ENCODE measurements at regions not wholly inside any gene's neighbourhood (a gene's known extent, or its start where the extent isn't known, plus 50 kb on each side); places are given as distances from the start of the nearest gene placed in this dataset.

DNA sequence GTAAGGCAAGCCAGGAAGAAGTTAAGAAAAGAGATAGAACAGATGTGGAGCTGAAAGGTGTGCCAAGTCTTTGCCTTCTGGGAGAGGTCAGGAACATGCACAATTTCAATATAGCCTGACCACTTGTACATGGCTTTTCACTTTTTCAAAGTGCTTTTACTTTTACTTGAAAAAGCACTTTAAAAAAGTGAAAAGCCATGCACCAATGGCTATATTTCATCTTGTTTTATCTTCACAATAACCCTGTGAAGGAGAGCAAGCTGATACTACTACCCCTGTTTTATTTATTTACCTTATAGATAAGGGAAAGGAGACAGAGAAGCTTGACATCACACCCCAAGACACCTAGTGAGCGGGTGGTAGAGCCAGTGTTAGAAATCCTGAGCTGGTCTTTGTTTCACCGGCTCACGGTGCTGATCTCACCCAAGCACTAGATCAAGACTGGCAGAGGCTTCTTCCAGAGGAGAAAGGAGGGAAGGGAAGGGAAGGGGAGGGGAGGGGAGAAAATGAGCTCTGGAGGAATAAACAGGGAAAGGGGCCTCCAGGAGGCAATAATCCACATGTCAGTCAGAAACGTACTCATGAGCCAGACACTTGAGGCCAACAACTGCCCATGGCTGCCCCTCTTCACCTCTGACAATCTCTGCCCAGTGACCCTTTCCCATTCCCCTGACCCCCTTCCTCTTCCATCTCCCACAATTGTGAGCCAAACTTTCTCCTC, 455.4 kb downstream of the FOXO1 start:
- no peak for TF ChIP-seq EZH2 (IDR thresholded peaks at IDR 0.05; ENCODE audit: low read depth, unreplicated experiment)
- TF ChIP-seq, protein P1, sequence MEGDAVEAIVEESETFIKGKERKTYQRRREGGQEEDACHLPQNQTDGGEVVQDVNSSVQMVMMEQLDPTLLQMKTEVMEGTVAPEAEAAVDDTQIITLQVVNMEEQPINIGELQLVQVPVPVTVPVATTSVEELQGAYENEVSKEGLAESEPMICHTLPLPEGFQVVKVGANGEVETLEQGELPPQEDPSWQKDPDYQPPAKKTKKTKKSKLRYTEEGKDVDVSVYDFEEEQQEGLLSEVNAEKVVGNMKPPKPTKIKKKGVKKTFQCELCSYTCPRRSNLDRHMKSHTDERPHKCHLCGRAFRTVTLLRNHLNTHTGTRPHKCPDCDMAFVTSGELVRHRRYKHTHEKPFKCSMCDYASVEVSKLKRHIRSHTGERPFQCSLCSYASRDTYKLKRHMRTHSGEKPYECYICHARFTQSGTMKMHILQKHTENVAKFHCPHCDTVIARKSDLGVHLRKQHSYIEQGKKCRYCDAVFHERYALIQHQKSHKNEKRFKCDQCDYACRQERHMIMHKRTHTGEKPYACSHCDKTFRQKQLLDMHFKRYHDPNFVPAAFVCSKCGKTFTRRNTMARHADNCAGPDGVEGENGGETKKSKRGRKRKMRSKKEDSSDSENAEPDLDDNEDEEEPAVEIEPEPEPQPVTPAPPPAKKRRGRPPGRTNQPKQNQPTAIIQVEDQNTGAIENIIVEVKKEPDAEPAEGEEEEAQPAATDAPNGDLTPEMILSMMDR (conservative IDR thresholded peaks at IDR 0.05; ENCODE audit: low read depth in 2 of 2), result no peak
- no peak for TF ChIP-seq CREB1 (CRISPR knock-in tag; IDR thresholded peaks at IDR 0.05; ENCODE audit: low read depth)

Data from GM23338 (cell line).